Endothelial cell (in vitro differentiated cells): ENCODE measurements at regions not wholly inside any gene's neighbourhood (a gene's known extent, or its start where the extent isn't known, plus 50 kb on each side); places are given as distances from the start of the nearest gene placed in this dataset.

Experiments
- DNase-seq: peaks from one replicate; pipeline ENCODE4 v3.0.0; 2021; ENCODE audit warnings: low spot score
- H3K27ac Mint-ChIP-seq: one replicate; pipeline ENCODE4 v1.8.0; 2021; ENCODE audit warnings: mixed read lengths, inconsistent platforms; ENCODE audit not compliant: unreplicated experiment
- H3K27me3 Mint-ChIP-seq: one replicate; pipeline ENCODE4 v1.8.0; 2021; ENCODE audit warnings: mild to moderate bottlenecking, moderate library complexity, mixed read lengths, inconsistent platforms; ENCODE audit not compliant: unreplicated experiment
- H3K36me3 Mint-ChIP-seq: one replicate; pipeline ENCODE4 v1.8.0; 2021; ENCODE audit warnings: mild to moderate bottlenecking, low read depth, mixed read lengths, inconsistent platforms; ENCODE audit not compliant: unreplicated experiment
- H3K4me1 Mint-ChIP-seq: one replicate; pipeline ENCODE4 v1.8.0; 2021; ENCODE audit warnings: mild to moderate bottlenecking, mixed read lengths, inconsistent platforms; ENCODE audit not compliant: unreplicated experiment
- H3K4me3 Mint-ChIP-seq: one replicate; pipeline ENCODE4 v1.8.0; 2021; ENCODE audit warnings: mild to moderate bottlenecking, mixed read lengths, inconsistent platforms; ENCODE audit not compliant: unreplicated experiment
- H3K9me3 Mint-ChIP-seq: one replicate; pipeline ENCODE4 v1.8.0; 2021; ENCODE audit warnings: mixed read lengths, inconsistent platforms; ENCODE audit not compliant: unreplicated experiment
- CTCF ChIP-seq: fragments of 200-600 bp; sonication (generic); IDR thresholded peaks from one replicate; pipeline ENCODE4 v1.5.0; 2021; ENCODE audit warnings: antibody characterized with exemption; ENCODE audit not compliant: unreplicated experiment

DNA sequence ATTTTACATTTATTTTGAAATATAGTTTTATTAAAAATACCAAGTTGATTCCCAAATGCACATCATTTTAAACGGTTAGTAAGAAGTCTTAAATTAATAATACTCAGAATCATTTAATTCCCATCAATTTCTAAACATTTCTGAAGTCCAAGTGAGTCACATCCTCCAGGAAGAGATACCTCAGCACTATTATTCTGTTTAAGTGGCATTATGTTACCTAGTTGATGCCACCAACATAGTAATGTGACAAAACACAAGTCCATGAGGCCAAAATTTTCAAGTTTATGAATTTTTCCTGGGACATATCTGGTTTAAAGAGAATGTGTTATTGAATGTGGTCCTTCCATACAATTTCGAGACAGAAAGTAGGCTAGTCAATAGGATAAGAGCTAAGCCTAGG, 1348.3 kb upstream of the CDH9 start:
- H3K4me3 Mint-ChIP-seq, result no peak overlapping the region
- no peak for TF ChIP-seq CTCF
- H3K9me3 Mint-ChIP-seq, result no peaks in the 10 kb centered on the region

GRCh38 chr5:28380167-28380566, 1341.8 kb upstream of the CDH9 start:
- Mint-ChIP-seq H3K27me3 (no peaks in the 10 kb centered on the region), H3K9me3 (no peaks in the 10 kb centered on the region), H3K4me3 (no peak overlapping the region), H3K36me3 (no peaks in the 10 kb centered on the region), H3K4me1 (no peaks in the 10 kb centered on the region), H3K27ac (no peak overlapping the region)
- no peak for DNase-seq
- TF ChIP-seq CTCF, result no peak

More for the DNA sequence above, 1348.3 kb upstream of the CDH9 start:
- no peak for DNase-seq
- H3K27ac Mint-ChIP-seq, result no peak overlapping the region
- H3K36me3 Mint-ChIP-seq, result no peaks in the 10 kb centered on the region
- H3K27me3 Mint-ChIP-seq, result no peaks in the 10 kb centered on the region
- H3K4me1 Mint-ChIP-seq, result no peaks in the 10 kb centered on the region

DNA sequence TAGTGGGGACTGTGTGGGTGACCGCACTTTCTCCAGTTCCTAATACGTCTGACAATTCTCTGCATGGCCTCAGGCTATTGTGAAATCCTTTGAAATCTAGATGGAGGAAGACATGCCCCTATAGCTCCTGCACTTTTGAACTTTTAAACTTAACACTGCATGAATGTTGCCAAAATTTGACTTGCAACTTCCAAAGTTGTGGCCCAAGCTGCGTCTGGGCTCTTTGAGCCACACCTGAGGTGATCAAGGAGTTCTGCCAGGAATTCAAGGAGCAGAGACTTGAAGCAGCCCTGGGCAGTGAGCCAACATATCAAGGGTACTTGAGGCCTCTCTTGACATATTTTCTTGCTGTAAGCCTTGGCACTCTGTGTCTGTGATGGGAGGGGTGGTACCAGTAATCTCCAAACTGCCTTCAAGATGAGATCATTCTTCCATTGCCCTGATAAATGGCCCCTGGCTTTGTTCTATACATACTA, 1336.1 kb upstream of the CDH9 start:
- no peaks in the 10 kb centered on the region for H3K27me3 Mint-ChIP-seq
- no peak for DNase-seq
- H3K4me3 Mint-ChIP-seq, result no peak overlapping the region
- TF ChIP-seq CTCF, result no peak
- no peak overlapping the region for H3K27ac Mint-ChIP-seq
- no peaks in the 10 kb centered on the region for H3K36me3 Mint-ChIP-seq
- no peaks in the 10 kb centered on the region for H3K9me3 Mint-ChIP-seq
- no peaks in the 10 kb centered on the region for H3K4me1 Mint-ChIP-seq

DNA sequence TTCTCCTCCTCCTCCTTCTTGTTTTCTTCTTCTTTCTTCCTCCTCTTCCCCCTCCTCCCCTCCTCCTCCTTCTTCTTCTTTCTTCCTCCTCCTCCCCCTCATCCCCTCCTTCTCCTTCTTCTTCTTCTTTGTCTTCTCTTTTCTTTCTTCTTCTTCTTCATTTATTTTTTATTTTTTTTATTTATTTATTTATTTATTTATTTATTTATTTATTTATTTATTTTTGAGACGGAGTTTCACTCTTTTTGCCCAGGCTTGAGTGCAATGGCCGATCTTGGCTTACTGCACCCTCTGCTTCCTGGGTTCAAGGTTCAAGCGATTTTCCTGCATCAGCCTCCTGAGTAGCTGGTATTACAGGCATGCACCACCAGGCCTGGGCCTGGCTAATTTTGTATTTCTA, 1332.5 kb upstream of the CDH9 start:
- H3K9me3 Mint-ChIP-seq, result no peaks in the 10 kb centered on the region
- no peaks in the 10 kb centered on the region for H3K4me1 Mint-ChIP-seq
- no peak for TF ChIP-seq CTCF
- no peak overlapping the region for H3K27ac Mint-ChIP-seq
- H3K4me3 Mint-ChIP-seq, result no peak overlapping the region
- H3K36me3 Mint-ChIP-seq, result no peaks in the 10 kb centered on the region
- no peak for DNase-seq
- H3K27me3 Mint-ChIP-seq, result no peaks in the 10 kb centered on the region

- Mint-ChIP-seq H3K4me1 (no peaks in the 10 kb centered on the region), H3K27me3 (peaks cover 2% of the 10 kb centered on the region), H3K9me3 (no peaks in the 10 kb centered on the region), H3K36me3 (no peaks in the 10 kb centered on the region), H3K4me3 (no peak overlapping the region), H3K27ac (no peak overlapping the region)
- DNase-seq, result no peak
- TF ChIP-seq CTCF, result no peak
Measured at GRCh38 chr5:28369418-28369817, 1331.0 kb upstream of the CDH9 start.
